ENCODE measurements at regions not wholly inside any gene's neighbourhood (a gene's known extent, or its start where the extent isn't known, plus 50 kb on each side); places are given as distances from the start of the nearest gene placed in this dataset.

GRCh38 chr4:156408749-156409148 is 455.1 kb upstream of the CTSO start:
- no TSS peak for BruUV-seq (replicated peaks)

More at GRCh38 chr4:156408749-156409148, 455.1 kb upstream of the CTSO start:
- Histone ChIP-seq H3K23ac (ENCODE audit: low read depth, low read length) (no peak overlapping the region), H3K56ac (ENCODE audit: extremely low read depth, insufficient read depth, low read length) (no peak overlapping the region), H2BK5ac (ENCODE audit: low read depth, low read length, poor library complexity, severe bottlenecking) (no peak overlapping the region), H2BK20ac (ENCODE audit: low read depth, low read length) (no peak overlapping the region), H3K9ac (ENCODE audit: low read depth, low read length) (no peak overlapping the region), H3K4me2 (ENCODE audit: low read depth, low read length) (no peak overlapping the region), H3K9me1 (ENCODE audit: insufficient read depth, low read length) (no peaks in the 10 kb centered on the region), H3K79me1 (ENCODE audit: low read depth in 1 of 2, low read length in 2 of 2) (no peaks in the 10 kb centered on the region), H3K4me3 (ENCODE audit: insufficient read depth, low read depth, low read length) (no peak overlapping the region), H4K20me1 (ENCODE audit: insufficient read depth, low read length) (no peaks in the 10 kb centered on the region), H3K9me3 (ENCODE audit: control insufficient read depth, insufficient read depth, low read length) (no peaks in the 10 kb centered on the region), H3K18ac (ENCODE audit: low read depth, low read length) (no peak overlapping the region), H3K36me3 (ENCODE audit: control insufficient read depth, insufficient read depth, low read length) (no peaks in the 10 kb centered on the region), H2BK15ac (ENCODE audit: low read depth, low read length) (no peak overlapping the region), H2AK5ac (ENCODE audit: low read depth, low read length) (no peak overlapping the region), H3K14ac (replicated peaks; ENCODE audit: low read depth, low read length) (no peak overlapping the region), H3K4me1 (ENCODE audit: control insufficient read depth, insufficient read depth, low read length) (no peaks in the 10 kb centered on the region), H2AFZ (replicated peaks; ENCODE audit: low read length, poor library complexity) (no peak overlapping the region), H4K91ac (ENCODE audit: insufficient read depth, low read depth, low read length) (no peak overlapping the region), H4K5ac (ENCODE audit: low read depth, low read length) (no peak overlapping the region), H2BK120ac (ENCODE audit: low read depth, low read length) (no peak overlapping the region), H4K8ac (ENCODE audit: low read depth in 2 of 2, low read length in 2 of 2) (no peak overlapping the region), H3K27me3 (ENCODE audit: control insufficient read depth, insufficient read depth, low read length) (no peaks in the 10 kb centered on the region), H2AK9ac (replicated peaks; ENCODE audit: low read depth, low read length, poor library complexity) (no peak overlapping the region), H3K4ac (ENCODE audit: low read depth, low read length) (no peak overlapping the region), H3K27ac (ENCODE audit: insufficient read depth, low read length) (no peak overlapping the region)
- dilution Hi-C loops (cut with HindIII; ENCODE audit: low sequenced_read_pairs, unreplicated experiment) (no loop called here), intact Hi-C loops (cut with micrococcal nuclease) (no loop called here), in situ Hi-C loops (cut with MboI; ENCODE audit: low sequenced_read_pairs) (no loop called here)
- POLR2A ChIA-PET (ENCODE audit: unreplicated experiment), result no interaction called here
- WGBS, 2 experiments (ENCODE audit: extremely low coverage in 2 of 2, insufficient read length in 1 of 2), result 83% methylated on average over 1 of the region's 4 CpGs; no CpG with 5 or more reads in 1 of the 2 experiments
- peak; percentile 63 for TF ChIP-seq FOS (IDR thresholded peaks at IDR 0.05; ENCODE audit: low read depth, low read length)
- TF ChIP-seq CTCF (conservative IDR thresholded peaks at IDR 0.05; ENCODE audit: low read depth, low read length), result no peak
- no peak for TF ChIP-seq CHD1 (IDR thresholded peaks at IDR 0.05; ENCODE audit: low read depth, low read length)
- TF ChIP-seq MXI1 (IDR thresholded peaks at IDR 0.05; ENCODE audit: borderline replicate concordance, low read depth, low read length), result no peak
- TF ChIP-seq POLR2A (IDR thresholded peaks at IDR 0.05; ENCODE audit: low read depth, low read length), result no peak
- peak; percentile 8 for DNase-seq
- ATAC-seq (ENCODE audit: low read depth), result no peak
- CTCF ChIA-PET, result no interaction called here
